Endodermal cell (in vitro differentiated cells): ENCODE measurements at regions not wholly inside any gene's neighbourhood (a gene's known extent, or its start where the extent isn't known, plus 50 kb on each side); places are given as distances from the start of the nearest gene placed in this dataset.
A peak's percentile ranks its signal among the peaks of the same experiment; 100 is the strongest.

Source experiments
- DNase-seq: peaks from one replicate; pipeline ENCODE4 v3.0.0-alpha.2; 2017
- H3K27ac ChIP-seq: 2 replicates; pipeline ENCODE4 v1.5.1; 2013; ENCODE audit warnings: mild to moderate bottlenecking, low read depth, low read length, moderate library complexity
- H3K27me3 ChIP-seq: 2 replicates; pipeline ENCODE4 v1.6.1; 2013; ENCODE audit warnings: mild to moderate bottlenecking, low read length, moderate library complexity; ENCODE audit not compliant: insufficient read depth, control insufficient read depth, poor library complexity, severe bottlenecking
- H3K36me3 ChIP-seq: 2 replicates; pipeline ENCODE4 v1.7.0; 2013; ENCODE audit warnings: mild to moderate bottlenecking, low read length, moderate library complexity; ENCODE audit not compliant: control insufficient read depth, insufficient read depth
- H3K4me1 ChIP-seq: one replicate; pipeline ENCODE4 v1.7.0; 2013; ENCODE audit warnings: low read length; ENCODE audit not compliant: control insufficient read depth, insufficient read depth
- H3K4me3 ChIP-seq: 2 replicates; pipeline ENCODE4 v1.5.1; 2013; ENCODE audit warnings: mild to moderate bottlenecking, low read length, moderate library complexity
- H3K9ac ChIP-seq: 2 replicates; pipeline ENCODE4 v1.6.1; 2013; ENCODE audit warnings: mild to moderate bottlenecking, low read length, moderate library complexity; ENCODE audit not compliant: poor library complexity, severe bottlenecking; ENCODE audit errors: extremely low read depth
- H3K9me3 ChIP-seq: 2 replicates; pipeline ENCODE4 v1.6.1; 2013; ENCODE audit warnings: mild to moderate bottlenecking, low read length, moderate library complexity; ENCODE audit not compliant: control insufficient read depth
- H3K27ac Mint-ChIP-seq: 2 replicates; pipeline ENCODE4 v1.8.0; 2020; ENCODE audit warnings: mixed read lengths
- H3K27me3 Mint-ChIP-seq: 2 replicates; pipeline ENCODE4 v1.8.0; 2021; ENCODE audit warnings: mild to moderate bottlenecking, mixed read lengths; ENCODE audit not compliant: insufficient read depth
- H3K36me3 Mint-ChIP-seq: 2 replicates; pipeline ENCODE4 v1.8.0; 2020; ENCODE audit warnings: low read depth, mixed read lengths
- H3K4me1 Mint-ChIP-seq: 2 replicates; pipeline ENCODE4 v1.8.0; 2020; ENCODE audit warnings: mixed read lengths
- H3K4me3 Mint-ChIP-seq: 2 replicates; pipeline ENCODE4 v1.8.0; 2020; ENCODE audit warnings: mild to moderate bottlenecking, moderate library complexity, mixed read lengths
- H3K9me3 Mint-ChIP-seq: 2 replicates; pipeline ENCODE4 v1.8.0; 2020; ENCODE audit warnings: mild to moderate bottlenecking, mixed read lengths
- CTCF ChIP-seq: fragments of 200-600 bp; sonication (generic); conservative IDR thresholded peaks from 2 replicates; pipeline ENCODE4 v1.5.0; 2021; ENCODE audit warnings: antibody characterized with exemption, mild to moderate bottlenecking
- WGBS, 2 experiments: methylation state at CpG; one replicate each; pipeline versions ENCODE4 v1.1.5 to v1.1.7; 2013; ENCODE audit warnings: missing lambda C conversion rate in 2 of 2, mixed read lengths in 1 of 2; ENCODE audit not compliant: insufficient coverage in 1 of 2, insufficient read length in 1 of 2; 5-methylcytosine and 5-hydroxymethylcytosine counted together

GRCh38 chr3:74537857-74538256, 76.6 kb downstream of the CNTN3 start:
- H3K9ac ChIP-seq: no peak overlapping the region
- H3K36me3 Mint-ChIP-seq: no peaks in the 10 kb centered on the region
- peaks cover 6% of the 10 kb centered on the region for H3K4me1 ChIP-seq
- WGBS, 2 experiments: 89% methylated on average over 2 of the region's 2 CpGs; no CpG with 5 or more reads in 1 of the 2 experiments
- no peaks in the 10 kb centered on the region for H3K36me3 ChIP-seq
- H3K9me3 ChIP-seq: no peaks in the 10 kb centered on the region
- no peak overlapping the region for H3K4me3 Mint-ChIP-seq
- no peak overlapping the region for H3K27ac ChIP-seq
- no peak for TF ChIP-seq CTCF
- H3K27me3 ChIP-seq: peaks cover 61% of the 10 kb centered on the region
- H3K27ac Mint-ChIP-seq: no peak overlapping the region
- H3K27me3 Mint-ChIP-seq: peaks cover 83% of the 10 kb centered on the region
- no peak for DNase-seq
- no peaks in the 10 kb centered on the region for H3K9me3 Mint-ChIP-seq
- H3K4me3 ChIP-seq: no peak overlapping the region
- H3K4me1 Mint-ChIP-seq: peaks cover 13% of the 10 kb centered on the region

GRCh38 chr3:74537164-74537563, 77.3 kb downstream of the CNTN3 start:
- Histone ChIP-seq H3K4me3 (no peak overlapping the region), H3K27ac (no peak overlapping the region), H3K9me3 (no peaks in the 10 kb centered on the region), H3K36me3 (no peaks in the 10 kb centered on the region), H3K4me1 (peaks cover 6% of the 10 kb centered on the region), H3K27me3 (peaks cover 67% of the 10 kb centered on the region), H3K9ac (no peak overlapping the region)
- Mint-ChIP-seq H3K4me1 (peaks cover 13% of the 10 kb centered on the region), H3K36me3 (no peaks in the 10 kb centered on the region), H3K27ac (no peak overlapping the region), H3K27me3 (peaks cover 90% of the 10 kb centered on the region), H3K9me3 (no peaks in the 10 kb centered on the region), H3K4me3 (no peak overlapping the region)
- DNase-seq: no peak
- WGBS, 2 experiments: 98 to 100% methylated on average over 3 to 4 of the region's 4 CpGs
- no peak for TF ChIP-seq CTCF

- no peaks in the 10 kb centered on the region for H3K9me3 Mint-ChIP-seq
- WGBS, 2 experiments: 70 to 73% methylated on average over 2 to 3 of the region's 3 CpGs
- H3K9me3 ChIP-seq: no peaks in the 10 kb centered on the region
- no peaks in the 10 kb centered on the region for H3K36me3 ChIP-seq
- H3K9ac ChIP-seq: no peak overlapping the region
- no peaks in the 10 kb centered on the region for H3K36me3 Mint-ChIP-seq
- H3K4me1 ChIP-seq: peaks cover 6% of the 10 kb centered on the region
- no peak overlapping the region for H3K4me3 Mint-ChIP-seq
- no peak overlapping the region for H3K27ac Mint-ChIP-seq
- H3K4me1 Mint-ChIP-seq: peaks cover 19% of the 10 kb centered on the region
- no peak overlapping the region for H3K4me3 ChIP-seq
- peaks cover 98% of the 10 kb centered on the region for H3K27me3 Mint-ChIP-seq
- no peak for TF ChIP-seq CTCF
- H3K27me3 ChIP-seq: peaks cover 81% of the 10 kb centered on the region
- peak; percentile 58 for DNase-seq
- no peak overlapping the region for H3K27ac ChIP-seq
These were observed 79.2 kb downstream of the CNTN3 start for GRCh38 chr3:74535281-74535680.
